HUDEP-2 (cell line): ENCODE measurements at regions not wholly inside any gene's neighbourhood (a gene's known extent, or its start where the extent isn't known, plus 50 kb on each side); places are given as distances from the start of the nearest gene placed in this dataset.
A peak's percentile ranks its signal among the peaks of the same experiment; 100 is the strongest.

Experiments used
- DNase-seq, 76 experiments: peaks; one replicate each; lab custom pipeline; 2025; ENCODE audit not compliant: unreplicated experiment in 76 of 76; lab: John Stamatoyannopoulos, UW

DNA sequence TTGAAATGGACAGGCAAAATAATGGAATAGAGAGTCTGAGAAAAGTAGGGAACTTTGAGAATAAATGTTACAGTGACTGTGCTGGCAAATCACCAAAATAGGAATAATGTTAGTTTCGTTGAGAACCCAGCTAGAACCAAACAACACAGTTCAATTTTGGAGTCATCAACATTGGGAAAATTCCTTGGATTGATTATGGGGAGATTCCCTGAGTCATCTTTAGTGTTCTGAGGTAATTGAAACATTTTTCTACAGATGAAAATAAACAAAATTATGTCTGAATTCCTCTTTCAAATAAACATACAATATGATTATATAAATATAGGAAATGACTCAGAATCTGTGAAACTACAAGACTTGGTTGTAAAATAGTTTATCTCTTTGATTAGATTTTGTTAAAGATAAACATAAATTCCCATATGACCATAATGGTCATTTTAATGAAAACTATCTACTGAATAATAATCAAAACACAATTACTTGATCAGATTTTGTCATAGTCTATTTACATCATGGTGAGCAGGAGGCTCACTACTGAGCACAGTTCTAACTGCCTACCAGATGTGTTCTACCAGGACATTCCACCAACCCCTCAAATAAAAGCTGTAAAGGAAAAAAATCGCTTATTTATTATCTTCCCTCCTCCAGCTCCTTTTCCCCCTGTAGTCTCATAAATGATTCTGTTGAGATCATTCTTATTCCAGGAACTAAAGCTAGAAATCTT is 51.4 kb upstream of the GABRA2 start:
- DNase-seq: peak in 1 of 76 experiments; percentile 1
